WERI-Rb-1 (cell line): ENCODE measurements at regions not wholly inside any gene's neighbourhood (a gene's known extent, or its start where the extent isn't known, plus 50 kb on each side); places are given as distances from the start of the nearest gene placed in this dataset.

Source experiments
- DNase-seq: peaks from one replicate; pipeline ENCODE4 v3.0.0-alpha.2; 2020
- H3K27ac ChIP-seq: fragments of 250-450 bp; sonication (Bioruptor Pico); 2 replicates; pipeline ENCODE4 v1.5.1; 2020; ENCODE audit warnings: mild to moderate bottlenecking, moderate library complexity
- H3K27me3 ChIP-seq: fragments of 250-450 bp; sonication (Bioruptor Pico); 2 replicates; pipeline ENCODE4 v1.5.1; 2021; ENCODE audit warnings: mild to moderate bottlenecking, low read depth, moderate library complexity; ENCODE audit not compliant: insufficient read depth, severe bottlenecking
- H3K36me3 ChIP-seq: fragments of 250-450 bp; sonication (Bioruptor Pico); 2 replicates; pipeline ENCODE4 v1.5.1; 2020; ENCODE audit warnings: mild to moderate bottlenecking, moderate library complexity
- H3K4me3 ChIP-seq: 2 replicates; pipeline ENCODE4 v1.5.1; 2011; ENCODE audit warnings: low read depth, mild to moderate bottlenecking, control low read depth, low read length
- H3K9me3 ChIP-seq: fragments of 250-450 bp; sonication (Bioruptor Pico); 2 replicates; pipeline ENCODE4 v1.5.1; 2021; ENCODE audit warnings: mild to moderate bottlenecking, moderate library complexity; ENCODE audit not compliant: severe bottlenecking
- TF ChIP-seq, protein P1 (sequence below): IDR thresholded peaks from 2 replicates; pipeline ENCODE4 v1.5.1; 2011; ENCODE audit warnings: low read depth, mild to moderate bottlenecking, control low read depth, inconsistent platforms, low read length

- H3K36me3 ChIP-seq = no peaks in the 10 kb centered on the region
- no peaks in the 10 kb centered on the region for H3K9me3 ChIP-seq
- H3K4me3 ChIP-seq = no peak overlapping the region
- no peak overlapping the region for H3K27ac ChIP-seq
- H3K27me3 ChIP-seq = peaks cover 2% of the 10 kb centered on the region
- TF ChIP-seq, protein P1, sequence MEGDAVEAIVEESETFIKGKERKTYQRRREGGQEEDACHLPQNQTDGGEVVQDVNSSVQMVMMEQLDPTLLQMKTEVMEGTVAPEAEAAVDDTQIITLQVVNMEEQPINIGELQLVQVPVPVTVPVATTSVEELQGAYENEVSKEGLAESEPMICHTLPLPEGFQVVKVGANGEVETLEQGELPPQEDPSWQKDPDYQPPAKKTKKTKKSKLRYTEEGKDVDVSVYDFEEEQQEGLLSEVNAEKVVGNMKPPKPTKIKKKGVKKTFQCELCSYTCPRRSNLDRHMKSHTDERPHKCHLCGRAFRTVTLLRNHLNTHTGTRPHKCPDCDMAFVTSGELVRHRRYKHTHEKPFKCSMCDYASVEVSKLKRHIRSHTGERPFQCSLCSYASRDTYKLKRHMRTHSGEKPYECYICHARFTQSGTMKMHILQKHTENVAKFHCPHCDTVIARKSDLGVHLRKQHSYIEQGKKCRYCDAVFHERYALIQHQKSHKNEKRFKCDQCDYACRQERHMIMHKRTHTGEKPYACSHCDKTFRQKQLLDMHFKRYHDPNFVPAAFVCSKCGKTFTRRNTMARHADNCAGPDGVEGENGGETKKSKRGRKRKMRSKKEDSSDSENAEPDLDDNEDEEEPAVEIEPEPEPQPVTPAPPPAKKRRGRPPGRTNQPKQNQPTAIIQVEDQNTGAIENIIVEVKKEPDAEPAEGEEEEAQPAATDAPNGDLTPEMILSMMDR = no peak
- no peak for DNase-seq
Observed at GRCh38 chr5:159785656-159786055, 130.6 kb upstream of the ADRA1B start.

DNA sequence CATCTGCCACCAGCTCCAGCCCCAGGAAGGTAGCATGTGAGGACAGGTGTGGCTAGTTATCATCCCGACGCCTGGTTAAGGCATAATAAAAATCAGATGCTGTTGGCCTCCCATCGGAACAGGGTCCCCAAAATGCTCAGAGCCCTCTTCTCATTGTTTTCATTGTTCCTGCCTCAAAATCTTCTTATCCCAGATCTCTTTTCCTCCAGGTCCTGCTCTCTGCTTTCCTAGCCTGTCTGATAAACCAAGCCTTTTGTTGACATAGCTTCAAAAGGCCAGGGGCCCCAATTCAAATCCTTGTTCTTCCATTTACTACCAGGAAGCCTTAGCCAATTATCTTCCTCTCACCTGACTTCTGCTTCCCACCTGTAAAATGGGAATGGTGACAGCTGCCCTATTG is 130.1 kb upstream of the ADRA1B start:
- no peaks in the 10 kb centered on the region for H3K9me3 ChIP-seq
- no peak for DNase-seq
- peaks cover 2% of the 10 kb centered on the region for H3K27me3 ChIP-seq
- TF ChIP-seq, protein P1 = no peak
- H3K4me3 ChIP-seq = no peak overlapping the region
- no peaks in the 10 kb centered on the region for H3K36me3 ChIP-seq
- no peak overlapping the region for H3K27ac ChIP-seq

- Histone ChIP-seq H3K4me3 (no peak overlapping the region), H3K9me3 (no peaks in the 10 kb centered on the region), H3K27ac (no peak overlapping the region), H3K36me3 (no peaks in the 10 kb centered on the region), H3K27me3 (peaks cover 2% of the 10 kb centered on the region)
- no peak for DNase-seq
- TF ChIP-seq, protein P1 = no peak
Observed at GRCh38 chr5:159786901-159787691, 129.2 kb upstream of the ADRA1B start.

DNA sequence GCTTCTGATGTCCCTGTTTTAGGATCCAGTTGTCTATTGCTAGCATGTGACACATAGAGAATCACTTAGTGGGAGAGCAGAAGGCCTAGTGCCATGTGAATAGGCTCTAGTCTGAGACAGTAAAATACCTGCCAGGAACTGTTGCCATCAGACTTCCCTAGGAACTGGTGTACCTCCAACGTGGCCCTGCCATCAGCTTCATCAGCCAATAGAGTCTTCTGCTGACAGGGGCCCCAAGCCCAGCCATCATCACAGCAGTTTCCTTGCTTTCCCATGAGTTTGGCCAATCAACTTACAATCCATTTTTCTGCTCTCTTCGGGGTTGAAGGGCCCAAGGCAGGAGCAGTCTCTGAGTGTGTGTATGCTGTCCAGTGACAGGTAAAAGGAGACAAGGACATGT is 128.4 kb upstream of the ADRA1B start:
- H3K36me3 ChIP-seq = no peaks in the 10 kb centered on the region
- no peak overlapping the region for H3K27ac ChIP-seq
- DNase-seq = no peak
- H3K4me3 ChIP-seq = no peak overlapping the region
- H3K9me3 ChIP-seq = no peaks in the 10 kb centered on the region
- TF ChIP-seq, protein P1 = no peak
- H3K27me3 ChIP-seq = peaks cover 2% of the 10 kb centered on the region

- TF ChIP-seq, protein P1 = no peak
- peaks cover 2% of the 10 kb centered on the region for H3K27me3 ChIP-seq
- H3K27ac ChIP-seq = no peak overlapping the region
Observed at GRCh38 chr5:159788835-159789331, 127.4 kb upstream of the ADRA1B start.

DNA sequence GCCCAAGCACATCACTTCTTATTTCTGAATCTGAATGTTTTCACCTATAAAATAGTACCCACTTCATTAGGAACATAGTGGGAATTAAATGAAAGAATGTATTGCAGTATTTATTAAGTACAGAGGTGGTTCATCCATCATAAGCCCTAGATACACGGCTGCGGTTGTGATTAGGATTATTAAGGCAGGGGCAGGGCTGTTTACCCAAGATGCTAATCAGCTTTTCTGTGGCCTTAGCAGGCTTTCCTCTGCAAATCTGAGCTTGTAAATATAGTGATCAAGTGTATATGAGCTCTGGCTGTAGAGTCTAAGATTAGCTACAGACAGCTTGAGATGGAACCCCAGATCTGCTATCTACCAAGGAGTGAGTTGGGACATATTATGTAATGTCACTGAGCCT is 124.1 kb upstream of the ADRA1B start:
- H3K36me3 ChIP-seq = no peaks in the 10 kb centered on the region
- no peaks in the 10 kb centered on the region for H3K27me3 ChIP-seq
- no peaks in the 10 kb centered on the region for H3K9me3 ChIP-seq
- H3K27ac ChIP-seq = no peak overlapping the region
- DNase-seq = peak; percentile 59
- TF ChIP-seq, protein P1 = no peak
- H3K4me3 ChIP-seq = no peak overlapping the region

More at GRCh38 chr5:159788835-159789331, 127.4 kb upstream of the ADRA1B start:
- DNase-seq = no peak
- H3K36me3 ChIP-seq = no peaks in the 10 kb centered on the region
- H3K4me3 ChIP-seq = no peak overlapping the region
- H3K9me3 ChIP-seq = no peaks in the 10 kb centered on the region
